Renal pelvis (tissue), 1 donor: ENCODE measurements at regions not wholly inside any gene's neighbourhood (a gene's known extent, or its start where the extent isn't known, plus 50 kb on each side); places are given as distances from the start of the nearest gene placed in this dataset.
"Not testable (repeated sequence)": the region's sequence is repeated elsewhere in the genome, so short reads cannot be mapped to it uniquely, and the experiment has no call there.

Experiments used
- DNase-seq: peaks from one replicate; pipeline ENCODE4 v3.0.0-alpha.2; 2013

DNA sequence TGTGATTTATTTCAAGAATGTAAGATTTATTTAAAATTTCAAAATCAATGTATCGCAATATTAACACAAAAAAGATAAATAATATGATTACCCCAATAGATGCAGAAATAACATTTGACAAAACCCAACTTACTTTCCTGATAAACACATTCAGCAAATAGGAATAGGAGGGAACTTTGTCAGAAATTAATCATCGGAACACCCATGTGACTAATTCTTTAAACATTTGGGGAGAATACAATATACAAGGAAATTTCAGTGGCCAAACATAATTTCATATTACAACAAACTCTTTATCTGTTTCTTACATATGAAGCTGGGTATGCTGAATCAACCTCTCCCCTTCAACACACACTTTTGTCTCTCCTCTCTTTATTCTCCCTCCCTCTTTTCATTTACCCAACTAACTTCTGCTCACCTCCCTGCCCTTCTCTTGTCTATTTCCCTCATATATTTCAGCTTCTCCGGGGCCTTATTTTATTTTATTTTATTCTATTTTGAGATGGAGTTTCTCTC, 309.6 kb upstream of the CNTNAP5 start:
- DNase-seq: no peak

DNA sequence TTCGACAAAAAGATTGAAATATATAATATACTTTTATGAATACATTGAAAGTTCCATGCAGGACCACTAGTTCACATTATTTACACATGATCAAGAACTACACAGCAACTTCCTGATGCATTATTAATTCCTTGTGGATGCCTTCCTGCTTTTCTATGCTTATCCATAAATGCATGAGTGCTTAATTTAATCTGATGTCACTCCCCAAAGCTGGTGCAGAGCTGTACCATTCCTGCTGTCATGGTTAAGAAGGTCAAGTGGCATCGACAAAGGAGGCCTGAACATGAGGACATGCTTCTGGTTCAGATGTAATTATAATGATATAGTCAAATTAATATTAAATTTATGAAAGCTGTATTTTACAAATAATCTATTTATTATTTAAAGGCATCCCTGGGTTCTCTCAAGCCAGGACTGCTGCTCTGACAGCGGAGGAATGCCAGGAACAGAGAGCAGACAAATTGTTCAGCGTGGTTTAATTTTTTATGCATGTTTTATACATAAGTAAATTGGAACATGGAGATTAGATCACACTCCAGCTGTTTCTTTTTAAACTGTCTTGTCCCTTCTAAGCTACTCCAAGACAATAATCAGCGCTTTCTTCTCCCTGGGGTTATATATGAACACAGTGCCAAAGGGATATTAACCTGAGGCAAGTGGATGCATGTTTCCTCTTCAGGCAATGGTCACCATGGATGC, 307.3 kb upstream of the CNTNAP5 start:
- DNase-seq: no peak

DNA sequence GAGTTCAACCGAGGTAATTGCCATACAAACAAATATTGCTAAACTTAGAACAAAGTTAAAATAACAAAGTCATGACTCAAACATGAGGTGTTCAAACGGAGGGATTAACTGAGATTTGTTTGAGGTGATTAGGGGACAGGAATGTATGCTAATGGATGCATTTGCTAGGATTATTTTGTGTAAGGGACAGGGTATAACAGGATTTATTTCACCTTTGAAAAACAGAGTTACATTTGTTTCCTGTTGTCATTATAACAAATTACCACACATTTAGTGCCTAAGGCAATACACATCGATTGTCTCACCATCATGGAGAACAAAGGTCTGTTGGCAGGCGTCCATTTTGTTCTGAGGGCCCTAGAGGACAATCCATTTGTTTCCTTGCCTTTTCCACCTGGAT, 304.3 kb upstream of the CNTNAP5 start:
- DNase-seq: no peak

DNA sequence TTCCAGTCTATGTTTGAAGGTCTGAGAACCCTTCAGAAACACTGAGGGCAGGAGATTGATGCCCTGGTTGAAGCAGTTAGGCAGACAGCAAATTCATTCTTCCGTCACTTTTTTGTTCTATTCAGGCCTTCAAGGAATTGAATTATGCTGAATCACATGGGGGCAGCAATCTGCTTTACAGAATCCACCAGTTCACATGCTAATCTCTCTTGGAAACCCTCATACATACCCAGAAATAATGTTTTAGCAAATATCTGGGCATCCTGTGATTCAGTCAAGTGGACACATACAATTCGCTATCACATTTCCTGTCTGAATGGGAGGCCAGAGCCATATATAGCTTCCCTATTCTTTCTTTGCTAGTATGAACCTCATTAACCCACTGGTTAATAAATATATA, 301.4 kb upstream of the CNTNAP5 start:
- no peak for DNase-seq

DNA sequence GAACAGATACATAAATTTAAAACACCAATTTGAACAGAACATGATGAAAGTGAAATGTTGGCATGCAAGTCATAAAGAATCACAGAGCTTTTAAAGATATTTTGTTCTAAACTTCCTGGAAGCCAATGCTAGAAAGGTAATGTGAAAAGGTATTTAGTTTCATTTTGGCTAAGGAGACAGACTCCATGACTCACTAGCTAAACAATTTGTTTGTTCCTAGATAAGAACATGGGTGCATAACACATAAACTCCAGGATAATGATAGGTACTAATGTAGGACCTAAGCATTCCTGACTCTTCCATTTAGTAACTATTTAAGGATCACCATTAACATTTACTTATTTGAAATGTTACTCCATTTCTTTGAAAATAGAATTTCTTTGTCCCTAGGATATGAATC, 292.5 kb upstream of the CNTNAP5 start:
- no peak for DNase-seq

DNA sequence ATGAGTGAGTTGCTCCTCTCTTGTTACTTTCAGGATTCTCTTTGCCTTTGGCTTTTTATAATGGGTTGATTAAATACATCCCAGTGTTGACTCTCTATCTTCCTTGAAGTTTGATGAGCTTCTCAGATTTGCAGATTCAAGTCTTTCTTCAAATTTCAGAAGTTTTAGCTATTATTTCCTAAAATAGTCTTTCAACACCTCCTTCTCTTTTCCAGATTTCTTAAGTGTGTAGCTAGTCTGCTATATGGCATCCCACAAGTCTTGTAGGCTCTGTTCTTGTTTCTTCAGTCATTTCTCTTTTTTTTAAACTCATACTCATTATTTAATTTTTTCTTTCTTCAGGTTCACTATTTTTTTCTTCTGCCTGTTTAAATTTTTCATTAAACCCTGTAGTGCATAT, 287.7 kb upstream of the CNTNAP5 start:
- no peak for DNase-seq

DNA sequence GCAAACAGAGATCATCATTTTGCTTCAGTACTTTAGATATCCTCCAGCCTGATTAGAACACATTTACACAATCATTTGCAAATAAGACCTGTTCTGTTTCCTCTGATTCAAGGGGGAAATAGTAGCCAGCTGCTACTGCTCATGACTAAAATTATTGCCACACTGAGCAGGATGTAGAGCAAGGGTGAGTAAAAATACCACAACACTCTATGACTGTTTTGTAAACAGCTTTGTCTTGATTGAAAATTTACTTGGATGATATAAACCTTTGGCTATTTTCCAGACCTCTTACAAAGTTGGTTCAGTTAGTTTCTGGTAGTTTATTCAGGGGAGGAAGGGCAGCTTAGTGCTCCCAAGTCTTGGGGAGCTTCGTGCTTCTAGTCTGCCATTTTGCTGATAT, 286.4 kb upstream of the CNTNAP5 start:
- DNase-seq: peak; percentile 15

DNA sequence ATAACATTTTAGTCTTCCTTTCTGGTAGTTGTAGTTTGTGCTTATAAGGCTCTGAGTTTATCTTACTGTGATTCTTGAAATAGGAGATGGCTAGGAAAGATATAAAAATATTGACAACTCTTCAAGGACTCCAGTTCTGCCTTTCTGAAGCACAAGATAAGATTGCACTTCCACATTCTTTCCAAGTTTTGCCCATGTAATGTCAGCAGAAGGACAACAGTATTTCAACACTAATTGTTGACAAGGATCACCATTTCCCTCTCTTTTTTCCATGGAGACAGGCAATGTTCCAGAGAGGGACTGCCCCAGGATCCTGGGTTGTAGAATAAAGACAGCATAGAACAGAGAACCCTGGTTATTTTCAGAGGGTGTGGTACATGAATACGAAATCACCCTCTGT, 279.1 kb upstream of the CNTNAP5 start:
- no peak for DNase-seq

DNA sequence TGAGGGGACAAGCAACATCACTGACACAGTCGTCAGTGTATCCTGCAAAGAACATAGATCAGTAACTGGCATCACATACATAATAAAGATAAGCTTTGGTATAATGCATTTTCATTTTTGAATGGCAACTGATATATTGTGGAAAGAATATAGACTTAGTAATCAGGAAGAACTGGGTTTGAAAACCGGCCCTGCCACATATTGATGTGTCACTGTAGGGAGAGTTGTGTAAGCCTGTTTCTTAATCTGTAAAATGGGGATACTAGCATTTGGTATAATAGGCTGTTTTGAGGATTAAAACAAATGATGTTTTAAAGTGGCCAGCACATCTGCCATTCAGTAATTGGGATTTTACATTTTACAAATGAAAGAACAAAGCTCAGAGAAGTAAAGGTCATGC, 277.8 kb upstream of the CNTNAP5 start:
- no peak for DNase-seq

DNA sequence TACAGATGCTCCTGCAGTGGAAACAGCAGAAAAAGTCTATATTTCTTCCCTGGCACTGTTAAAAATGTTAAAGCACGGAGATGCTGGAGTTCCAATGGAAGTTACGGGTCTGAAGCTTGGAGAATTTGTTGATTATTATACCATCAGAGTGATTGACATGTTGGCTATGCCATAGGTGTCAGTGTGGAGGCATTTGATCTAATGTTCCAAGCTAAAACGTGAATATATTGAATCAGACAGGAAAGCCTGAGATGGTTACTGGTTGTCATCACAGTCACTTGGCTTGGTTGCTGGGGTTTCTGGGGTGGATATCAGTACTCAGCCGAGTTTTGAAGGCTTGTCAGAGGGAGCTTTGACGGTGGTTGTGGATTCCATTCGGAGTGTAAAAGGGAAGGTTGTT, 262.9 kb upstream of the CNTNAP5 start:
- DNase-seq: no peak

DNA sequence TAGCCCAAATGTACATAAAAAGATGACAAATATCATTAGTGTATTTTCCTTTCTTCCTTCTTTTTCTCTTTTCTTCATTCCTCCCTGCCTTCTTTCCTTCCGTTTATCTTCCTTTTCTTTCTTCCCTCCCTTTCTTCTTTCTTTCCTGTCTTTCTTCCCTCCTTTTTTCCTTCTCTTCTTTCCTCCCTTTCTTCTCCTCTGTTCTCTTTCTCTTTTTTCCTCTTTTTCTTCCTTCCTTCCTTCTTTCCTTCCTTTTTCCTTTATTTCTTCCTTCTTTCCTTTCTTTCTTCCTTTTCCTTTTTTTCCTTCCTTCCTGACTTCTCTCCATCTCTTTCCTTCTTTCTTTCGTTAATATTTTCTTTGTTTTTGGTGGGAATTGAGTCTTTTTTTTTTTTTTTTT, 256.9 kb upstream of the CNTNAP5 start:
- DNase-seq: no peak

DNA sequence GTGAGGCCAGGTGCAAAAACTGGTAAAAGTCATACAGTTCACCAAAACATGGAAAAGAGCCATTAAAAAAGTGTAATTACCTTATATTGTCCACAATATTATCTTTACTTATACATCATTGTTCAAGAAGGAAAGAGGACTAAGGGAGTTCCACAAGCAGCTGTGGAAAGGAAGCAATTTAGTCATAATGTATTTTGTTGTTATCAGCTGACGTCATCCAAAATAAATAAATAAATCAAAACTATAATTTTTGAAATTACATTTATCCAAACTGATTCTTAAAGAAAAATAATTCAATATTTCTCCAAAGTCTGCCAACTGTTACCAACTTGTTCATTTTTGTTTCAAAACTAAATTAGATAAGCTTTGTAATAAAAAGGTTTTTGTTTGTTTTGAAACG, 256.1 kb upstream of the CNTNAP5 start:
- no peak for DNase-seq

DNA sequence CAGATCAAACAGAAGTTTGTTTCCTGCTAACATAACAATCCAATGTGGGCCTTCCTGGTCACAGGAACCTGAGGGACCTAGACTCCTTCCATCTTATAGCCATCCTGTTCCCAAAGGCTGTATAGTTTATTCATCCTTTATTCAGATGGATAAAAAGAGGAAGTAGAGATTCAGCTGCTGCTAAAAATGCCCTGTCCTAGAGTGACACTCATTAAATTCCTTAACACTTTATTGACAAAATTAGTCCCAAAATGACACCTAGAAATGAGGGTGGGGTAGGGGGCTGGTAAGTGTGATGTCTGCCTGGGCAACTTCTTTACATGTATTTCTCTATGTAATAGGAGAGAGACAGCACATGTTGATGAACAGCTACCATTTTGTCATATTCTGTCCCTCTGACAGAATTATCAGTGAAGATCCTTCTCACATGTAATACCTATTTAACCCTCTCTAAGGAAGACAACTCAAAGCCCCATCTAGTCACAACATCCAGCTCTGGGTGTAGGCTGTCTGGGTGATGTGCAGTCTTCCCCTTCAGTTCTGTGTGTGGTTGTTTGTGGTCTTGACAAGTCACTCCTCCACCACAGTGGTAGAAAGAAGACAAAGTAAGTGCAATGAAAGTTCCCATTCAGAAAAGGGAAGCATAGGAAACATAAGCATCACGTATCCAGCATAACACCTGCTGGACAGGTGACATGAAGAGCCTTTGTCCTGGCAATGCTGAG, 253.9 kb upstream of the CNTNAP5 start:
- no peak for DNase-seq

DNA sequence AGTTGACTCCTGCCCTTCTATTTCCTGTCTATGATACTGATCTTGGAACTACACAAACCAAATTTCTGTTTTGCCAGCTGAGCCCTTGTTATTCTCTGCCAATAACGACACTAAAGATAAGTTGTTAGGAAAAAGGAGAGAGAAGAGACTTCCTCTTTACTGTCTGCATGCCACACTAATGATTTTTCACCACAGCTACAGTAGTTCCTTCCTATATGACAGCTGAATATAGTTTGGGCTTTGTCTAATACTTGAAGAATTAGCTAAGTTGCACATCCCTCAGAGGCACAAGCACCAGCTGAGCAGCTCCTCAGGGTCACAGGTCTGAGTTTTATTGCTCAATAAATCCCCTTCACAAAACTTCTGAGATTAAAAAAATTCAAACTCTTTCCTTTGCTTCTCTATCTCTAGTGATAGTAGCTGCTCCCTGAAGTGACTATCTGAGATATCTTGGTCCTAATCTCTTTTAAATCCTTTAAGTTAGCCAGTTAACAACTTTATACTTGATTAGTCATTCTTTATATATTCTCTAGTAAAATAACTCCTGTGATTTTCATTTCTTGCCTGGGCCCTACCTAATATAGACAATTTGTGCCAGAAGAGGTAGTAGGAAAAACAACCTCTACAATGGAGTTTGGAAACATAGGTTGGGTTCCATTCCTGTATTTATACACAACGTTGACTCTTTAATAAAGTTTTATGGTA, 253.0 kb upstream of the CNTNAP5 start:
- DNase-seq: no peak

DNA sequence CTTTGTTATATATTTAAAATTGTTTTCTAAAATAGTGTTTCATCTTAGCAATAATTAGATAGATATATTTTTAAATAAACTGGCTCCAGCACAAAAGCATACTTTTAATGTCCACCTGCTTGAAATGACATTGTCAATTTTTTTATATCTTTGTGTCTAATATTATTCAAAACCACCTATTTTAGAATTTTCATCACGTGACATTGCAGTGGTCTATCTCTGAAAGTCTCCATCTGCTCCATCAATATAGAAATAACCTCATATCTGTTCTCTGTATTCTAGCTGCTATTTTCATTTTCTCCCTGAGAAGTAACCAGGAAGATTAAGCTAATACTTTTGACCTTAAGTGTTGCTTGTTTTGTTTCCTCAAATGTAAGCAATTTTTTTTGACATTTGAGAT, 248.0 kb upstream of the CNTNAP5 start:
- DNase-seq: no peak

DNA sequence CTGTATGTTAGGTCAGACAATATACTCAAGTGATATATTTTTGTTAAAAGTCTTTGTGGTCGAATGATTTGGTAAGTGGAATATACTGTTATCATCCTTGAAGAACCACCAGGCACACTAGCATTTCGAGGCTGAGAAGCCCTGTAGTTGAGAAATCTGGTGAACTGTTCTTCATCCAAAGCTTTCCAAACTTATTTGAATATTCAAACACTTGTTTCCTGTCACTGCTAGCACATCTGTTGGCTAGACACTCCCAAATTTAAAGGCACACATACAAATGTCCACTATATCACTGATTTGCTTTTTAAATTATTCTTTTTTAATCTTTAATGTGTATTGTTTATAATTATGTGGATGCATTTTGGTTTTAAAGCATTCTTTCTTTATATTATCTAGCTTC, 241.9 kb upstream of the CNTNAP5 start:
- DNase-seq: no peak

DNA sequence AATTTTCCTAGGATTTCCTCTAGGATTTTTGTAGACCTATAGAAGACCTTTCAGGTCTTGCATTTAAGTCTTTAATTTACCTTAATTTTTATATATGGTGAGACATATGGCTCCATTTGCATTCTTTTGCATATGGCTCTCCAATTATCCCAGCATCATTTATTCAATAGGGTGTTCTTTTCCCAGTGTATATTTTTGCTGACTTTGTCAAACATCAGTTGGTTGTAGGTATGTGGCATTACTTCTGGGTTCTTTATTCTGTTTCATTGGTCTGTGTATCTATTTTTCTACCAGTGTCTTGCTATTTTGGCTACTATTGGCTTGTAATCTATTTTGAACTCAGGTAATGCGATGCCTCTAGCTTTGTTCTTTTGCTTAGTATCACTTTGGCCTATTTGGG, 239.8 kb upstream of the CNTNAP5 start:
- no peak for DNase-seq

DNA sequence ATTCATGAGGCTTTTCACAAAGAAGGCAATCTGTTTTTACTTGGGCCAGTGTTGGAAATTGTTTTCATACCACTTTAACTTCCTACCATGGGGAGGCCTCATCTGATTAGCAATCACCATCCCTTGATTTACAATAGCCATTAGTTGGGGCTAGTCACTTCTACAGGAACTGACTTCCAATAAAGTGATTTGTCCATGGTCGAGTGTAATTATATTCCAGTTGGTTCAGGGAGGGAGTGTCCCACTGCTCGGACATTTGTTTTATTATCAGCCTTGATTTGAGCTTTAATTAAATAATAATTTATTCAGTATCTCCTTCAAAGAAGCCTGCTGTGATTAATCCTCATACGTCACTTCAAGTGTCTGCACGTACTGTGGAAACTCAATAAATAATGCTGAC, 233.9 kb upstream of the CNTNAP5 start:
- DNase-seq: no peak

DNA sequence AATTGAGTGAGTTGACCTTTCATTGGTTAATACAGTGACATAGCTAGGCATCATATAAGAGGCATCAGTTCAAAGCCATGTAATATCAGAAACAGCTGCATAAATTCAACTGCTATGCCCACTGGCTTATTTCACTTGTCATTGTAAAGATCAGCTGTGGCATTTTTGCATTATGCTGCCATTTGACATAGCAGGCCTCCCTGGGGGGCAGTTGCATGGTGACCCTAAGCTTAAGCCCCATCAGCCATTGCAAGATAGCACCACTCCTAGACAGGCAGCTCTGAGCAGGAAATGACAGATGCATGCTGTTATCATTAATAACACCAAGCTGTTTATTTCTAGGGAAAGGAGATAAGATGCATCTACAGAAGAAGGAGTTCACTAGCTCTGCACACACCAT, 233.4 kb upstream of the CNTNAP5 start:
- no peak for DNase-seq

DNA sequence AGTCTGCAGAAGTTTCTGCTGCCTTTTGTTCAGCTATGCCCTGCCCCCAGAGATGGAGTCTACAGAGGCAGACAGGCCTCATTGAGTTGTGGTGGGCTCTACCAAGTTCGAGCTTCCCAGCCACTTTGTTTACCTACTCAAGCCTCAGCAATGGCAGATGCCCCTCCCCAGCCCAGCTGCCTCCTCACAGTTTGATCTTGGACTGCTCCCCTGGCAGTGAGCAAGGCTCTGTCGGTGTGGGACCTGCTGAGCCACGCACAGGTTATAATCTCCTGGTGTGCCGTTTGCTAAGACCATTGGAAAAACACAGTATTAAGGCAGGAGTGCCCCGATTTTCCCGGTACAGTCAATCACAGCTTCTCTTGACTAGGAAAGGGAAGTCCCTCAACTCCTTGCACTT, 221.0 kb upstream of the CNTNAP5 start:
- not testable (repeated sequence) for DNase-seq

DNA sequence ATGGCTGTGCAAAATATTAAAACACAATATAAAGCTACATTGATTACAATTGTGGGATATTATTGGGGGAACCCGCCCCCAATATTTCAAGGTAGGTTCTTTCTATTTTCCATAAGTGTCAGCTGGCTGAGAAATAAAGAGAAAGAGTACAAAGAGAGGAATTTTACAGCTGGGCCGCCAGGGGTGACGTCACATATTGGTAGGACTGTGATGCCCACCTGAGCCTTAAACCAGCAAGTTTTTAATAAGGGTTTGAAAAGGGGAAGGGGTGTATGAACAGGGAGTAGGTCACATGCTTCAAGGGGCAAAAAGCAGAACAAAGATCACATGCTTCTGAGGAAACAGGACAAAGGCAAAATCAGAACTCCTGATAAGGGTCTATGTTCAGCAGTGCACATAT, 219.3 kb upstream of the CNTNAP5 start:
- not testable (repeated sequence) for DNase-seq

DNA sequence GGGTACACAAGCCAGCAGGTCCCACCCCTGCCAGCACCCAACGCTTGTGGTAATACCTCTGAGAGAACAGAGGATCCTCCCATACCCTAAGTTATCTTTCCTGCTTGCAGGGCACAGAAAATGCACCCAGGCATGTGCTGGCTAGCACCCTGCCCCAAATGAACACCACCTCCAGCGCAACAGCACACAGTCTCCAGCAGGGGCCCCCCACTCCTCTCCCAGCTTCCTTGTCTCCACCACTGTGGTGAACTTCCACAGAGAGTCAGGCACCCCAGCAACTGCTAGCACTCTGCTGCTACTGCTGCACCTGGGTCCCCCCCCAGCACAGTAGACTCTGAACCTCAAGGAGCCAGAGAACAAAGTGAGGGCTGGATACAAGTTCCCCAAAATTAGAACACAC, 216.8 kb upstream of the CNTNAP5 start:
- DNase-seq: no peak

DNA sequence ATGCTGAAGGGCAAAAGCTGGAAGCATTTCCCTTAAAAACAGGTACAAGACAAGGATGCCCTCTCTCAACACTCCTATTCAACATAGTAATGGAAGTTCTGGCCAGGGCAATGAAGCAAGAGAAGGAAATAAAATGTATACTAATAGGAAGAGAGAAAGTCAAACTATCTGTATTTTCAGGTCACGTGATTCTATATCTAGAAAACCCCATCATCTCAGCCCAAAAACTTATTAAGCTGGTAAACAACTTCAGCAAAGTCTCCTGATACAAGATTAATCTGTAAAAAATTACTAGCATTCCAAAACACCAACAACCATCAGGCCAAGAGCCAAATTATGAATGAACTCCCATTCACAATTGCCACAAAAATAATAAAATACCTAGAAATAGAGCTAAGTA, 213.2 kb upstream of the CNTNAP5 start:
- no peak for DNase-seq
